GM21529 (cell line): ENCODE measurements at regions not wholly inside any gene's neighbourhood (a gene's known extent, or its start where the extent isn't known, plus 50 kb on each side); places are given as distances from the start of the nearest gene placed in this dataset.

Experiments used
- ATAC-seq: cut with Tn5 transposase; IDR thresholded peaks from one replicate; pipeline ENCODE4 v1.9.1; 2021; ENCODE audit not compliant: unreplicated experiment

GRCh38 chr1:218852527-218852926 lies 321.2 kb upstream of the LYPLAL1 start:
- no peak for ATAC-seq

- ATAC-seq = no peak
Observed at GRCh38 chr1:218863987-218864386, 309.7 kb upstream of the LYPLAL1 start.

- ATAC-seq = no peak
Observed at GRCh38 chr1:218865591-218865990, 308.1 kb upstream of the LYPLAL1 start.

GRCh38 chr1:218866507-218866906 lies 307.2 kb upstream of the LYPLAL1 start:
- no peak for ATAC-seq

- ATAC-seq = no peak
Observed at GRCh38 chr1:218867066-218867465, 306.6 kb upstream of the LYPLAL1 start.

GRCh38 chr1:218867941-218868626 lies 305.6 kb upstream of the LYPLAL1 start:
- ATAC-seq = no peak

GRCh38 chr1:218869276-218869675 lies 304.4 kb upstream of the LYPLAL1 start:
- ATAC-seq = no peak

GRCh38 chr1:218872026-218872425 lies 301.7 kb upstream of the LYPLAL1 start:
- ATAC-seq = no peak

- ATAC-seq = no peak
Observed at GRCh38 chr1:218872928-218873327, 300.8 kb upstream of the LYPLAL1 start.

- no peak for ATAC-seq
Observed at GRCh38 chr1:218874313-218874712, 299.4 kb upstream of the LYPLAL1 start.

- no peak for ATAC-seq
Observed at GRCh38 chr1:218874801-218875400, 298.8 kb upstream of the LYPLAL1 start.

GRCh38 chr1:218878369-218878768 lies 295.3 kb upstream of the LYPLAL1 start:
- ATAC-seq = no peak

GRCh38 chr1:218880484-218881060 lies 293.1 kb upstream of the LYPLAL1 start:
- no peak for ATAC-seq

GRCh38 chr1:218882454-218882853 lies 291.2 kb upstream of the LYPLAL1 start:
- no peak for ATAC-seq

- ATAC-seq = no peak
Observed at GRCh38 chr1:218886101-218886871, 287.4 kb upstream of the LYPLAL1 start.

- ATAC-seq = no peak
Observed at GRCh38 chr1:218887141-218887925, 286.3 kb upstream of the LYPLAL1 start.

GRCh38 chr1:218890451-218890850 lies 283.2 kb upstream of the LYPLAL1 start:
- ATAC-seq = no peak

- no peak for ATAC-seq
Observed at GRCh38 chr1:218891577-218891976, 282.1 kb upstream of the LYPLAL1 start.

- ATAC-seq = no peak
Observed at GRCh38 chr1:218895064-218895587, 278.6 kb upstream of the LYPLAL1 start.

- ATAC-seq = no peak
Observed at GRCh38 chr1:218896202-218896601, 277.5 kb upstream of the LYPLAL1 start.

- ATAC-seq = no peak
Observed at GRCh38 chr1:218898921-218899320, 274.8 kb upstream of the LYPLAL1 start.
